ENCODE measurements at regions not wholly inside any gene's neighbourhood (a gene's known extent, or its start where the extent isn't known, plus 50 kb on each side); places are given as distances from the start of the nearest gene placed in this dataset.
A peak's percentile ranks its signal among the peaks of the same experiment; 100 is the strongest.

GRCh38 chr17:33966410-33967059 lies 288.6 kb upstream of the CCL2 start:
- DNase-seq (no peak), ATAC-seq (ENCODE audit: low read depth) (no peak)
- H3K4me1 Mint-ChIP-seq, result peaks cover 43% of the 10 kb centered on the region
- H3K27me3 Mint-ChIP-seq, result peaks cover 8% of the 10 kb centered on the region
- H3K36me3 Mint-ChIP-seq, result no peaks in the 10 kb centered on the region
- H3K4me3 Mint-ChIP-seq, result no peak overlapping the region
- peaks cover 1% of the 10 kb centered on the region for H3K9me3 Mint-ChIP-seq
- peak overlapping the region; percentile 17 for H3K27ac Mint-ChIP-seq
- POLR2A ChIA-PET, result no interaction called here

GRCh38 chr17:33967608-33968349 lies 287.3 kb upstream of the CCL2 start:
- peak overlapping the region; percentile 64 for H3K4me3 Mint-ChIP-seq
- peak overlapping the region; percentile 72 for H3K27ac Mint-ChIP-seq
- peaks cover 13% of the 10 kb centered on the region for H3K27me3 Mint-ChIP-seq
- H3K36me3 Mint-ChIP-seq, result no peaks in the 10 kb centered on the region
- POLR2A ChIA-PET, result no interaction called here
- ATAC-seq (ENCODE audit: low read depth) (no peak), DNase-seq (peak; percentile 36)
- H3K9me3 Mint-ChIP-seq, result peaks cover 1% of the 10 kb centered on the region
- H3K4me1 Mint-ChIP-seq, result peaks cover 38% of the 10 kb centered on the region

GRCh38 chr17:33968350-33969044 lies 286.6 kb upstream of the CCL2 start:
- Mint-ChIP-seq H3K9me3 (peaks cover 1% of the 10 kb centered on the region), H3K27ac (peak overlapping the region; percentile 72), H3K4me1 (peaks cover 34% of the 10 kb centered on the region), H3K36me3 (no peaks in the 10 kb centered on the region), H3K27me3 (peaks cover 13% of the 10 kb centered on the region), H3K4me3 (peak overlapping the region; percentile 64)
- POLR2A ChIA-PET, result no interaction called here
- DNase-seq (peak; percentile 51), ATAC-seq (ENCODE audit: low read depth) (peak; percentile 73)

GRCh38 chr17:33970279-33970678 lies 284.8 kb upstream of the CCL2 start:
- ATAC-seq (ENCODE audit: low read depth), result no peak
- DNase-seq, result no peak
- POLR2A ChIA-PET, result no interaction called here
- Mint-ChIP-seq H3K27me3 (peaks cover 19% of the 10 kb centered on the region), H3K36me3 (no peaks in the 10 kb centered on the region), H3K4me1 (peaks cover 24% of the 10 kb centered on the region), H3K27ac (no peak overlapping the region), H3K4me3 (no peak overlapping the region), H3K9me3 (no peaks in the 10 kb centered on the region)

- H3K27me3 Mint-ChIP-seq, result peaks cover 19% of the 10 kb centered on the region
- DNase-seq (no peak), ATAC-seq (ENCODE audit: low read depth) (no peak)
- no peak overlapping the region for H3K27ac Mint-ChIP-seq
- no peaks in the 10 kb centered on the region for H3K36me3 Mint-ChIP-seq
- no peaks in the 10 kb centered on the region for H3K9me3 Mint-ChIP-seq
- POLR2A ChIA-PET, result no interaction called here
- peaks cover 18% of the 10 kb centered on the region for H3K4me1 Mint-ChIP-seq
- H3K4me3 Mint-ChIP-seq, result no peak overlapping the region
These were observed 282.3 kb upstream of the CCL2 start for GRCh38 chr17:33972763-33973162.

- peaks cover 19% of the 10 kb centered on the region for H3K27me3 Mint-ChIP-seq
- H3K4me3 Mint-ChIP-seq, result no peak overlapping the region
- POLR2A ChIA-PET, result no interaction called here
- H3K9me3 Mint-ChIP-seq, result no peaks in the 10 kb centered on the region
- ATAC-seq (ENCODE audit: low read depth), result no peak
- H3K4me1 Mint-ChIP-seq, result peaks cover 10% of the 10 kb centered on the region
- DNase-seq, result no peak
- no peaks in the 10 kb centered on the region for H3K36me3 Mint-ChIP-seq
- no peak overlapping the region for H3K27ac Mint-ChIP-seq
These were observed 281.6 kb upstream of the CCL2 start for GRCh38 chr17:33973491-33973890.

GRCh38 chr17:33974276-33974675 lies 280.8 kb upstream of the CCL2 start:
- ATAC-seq (ENCODE audit: low read depth) (no peak), DNase-seq (no peak)
- Mint-ChIP-seq H3K9me3 (no peaks in the 10 kb centered on the region), H3K27me3 (peaks cover 16% of the 10 kb centered on the region), H3K4me3 (no peak overlapping the region), H3K36me3 (no peaks in the 10 kb centered on the region), H3K27ac (no peak overlapping the region), H3K4me1 (peaks cover 2% of the 10 kb centered on the region)
- POLR2A ChIA-PET, result no interaction called here

- POLR2A ChIA-PET, result no interaction called here
- no peak for DNase-seq
- peaks cover 8% of the 10 kb centered on the region for H3K27me3 Mint-ChIP-seq
- H3K27ac Mint-ChIP-seq, result no peak overlapping the region
- ATAC-seq (ENCODE audit: low read depth), result no peak
- peaks cover 1% of the 10 kb centered on the region for H3K4me1 Mint-ChIP-seq
- H3K36me3 Mint-ChIP-seq, result no peaks in the 10 kb centered on the region
- no peak overlapping the region for H3K4me3 Mint-ChIP-seq
- H3K9me3 Mint-ChIP-seq, result no peaks in the 10 kb centered on the region
These were observed 278.3 kb upstream of the CCL2 start for GRCh38 chr17:33976831-33977230.

GRCh38 chr17:33977729-33978514 lies 277.2 kb upstream of the CCL2 start:
- Mint-ChIP-seq H3K27ac (no peak overlapping the region), H3K4me3 (no peak overlapping the region), H3K27me3 (peaks cover 6% of the 10 kb centered on the region), H3K9me3 (no peaks in the 10 kb centered on the region), H3K4me1 (peaks cover 2% of the 10 kb centered on the region), H3K36me3 (no peaks in the 10 kb centered on the region)
- no peak for ATAC-seq (ENCODE audit: low read depth)
- DNase-seq, result no peak
- POLR2A ChIA-PET, result interaction anchor here (0.6 kb wide), 1 partner anchor 22 kb away, joined by 4 read pairs; no protein-coding TSS in a partner anchor

GRCh38 chr17:33978889-33979288 lies 276.2 kb upstream of the CCL2 start:
- Mint-ChIP-seq H3K4me3 (no peak overlapping the region), H3K4me1 (peaks cover 2% of the 10 kb centered on the region), H3K36me3 (no peaks in the 10 kb centered on the region), H3K27me3 (peaks cover 6% of the 10 kb centered on the region), H3K9me3 (no peaks in the 10 kb centered on the region), H3K27ac (no peak overlapping the region)
- POLR2A ChIA-PET, result no interaction called here
- no peak for DNase-seq
- ATAC-seq (ENCODE audit: low read depth), result no peak

- no peaks in the 10 kb centered on the region for H3K36me3 Mint-ChIP-seq
- no peak overlapping the region for H3K27ac Mint-ChIP-seq
- H3K4me1 Mint-ChIP-seq, result peaks cover 2% of the 10 kb centered on the region
- no peak overlapping the region for H3K4me3 Mint-ChIP-seq
- no peak for DNase-seq
- ATAC-seq (ENCODE audit: low read depth), result no peak
- H3K27me3 Mint-ChIP-seq, result peaks cover 3% of the 10 kb centered on the region
- H3K9me3 Mint-ChIP-seq, result no peaks in the 10 kb centered on the region
- POLR2A ChIA-PET, result no interaction called here
These were observed 274.9 kb upstream of the CCL2 start for GRCh38 chr17:33980193-33980592.

- H3K36me3 Mint-ChIP-seq, result no peaks in the 10 kb centered on the region
- DNase-seq, result no peak
- H3K9me3 Mint-ChIP-seq, result no peaks in the 10 kb centered on the region
- H3K27ac Mint-ChIP-seq, result no peak overlapping the region
- H3K27me3 Mint-ChIP-seq, result peaks cover 2% of the 10 kb centered on the region
- no peak overlapping the region for H3K4me3 Mint-ChIP-seq
- ATAC-seq (ENCODE audit: low read depth), result no peak
- peaks cover 2% of the 10 kb centered on the region for H3K4me1 Mint-ChIP-seq
- POLR2A ChIA-PET, result interaction anchor here (0.6 kb wide), 1 partner anchor 992 kb away, joined by 3 read pairs; no protein-coding TSS in a partner anchor
These were observed 273.1 kb upstream of the CCL2 start for GRCh38 chr17:33981711-33982601.
